ENCODE measurements at regions not wholly inside any gene's neighbourhood (a gene's known extent, or its start where the extent isn't known, plus 50 kb on each side); places are given as distances from the start of the nearest gene placed in this dataset.
"Not testable (repeated sequence)": the region's sequence is repeated elsewhere in the genome, so short reads cannot be mapped to it uniquely, and the experiment has no call there.

- no peak for DNase-seq (ENCODE audit: low read depth)
Observed at GRCh38 chr16:11414815-11415775, 69.8 kb downstream of the RMI2 start.

- DNase-seq (ENCODE audit: low read depth): no peak
Observed at GRCh38 chr16:11416228-11417001, 71.2 kb downstream of the RMI2 start.

GRCh38 chr16:11417487-11417886, 72.2 kb downstream of the RMI2 start:
- DNase-seq (ENCODE audit: low read depth): no peak

GRCh38 chr16:11418506-11418905, 73.2 kb downstream of the RMI2 start:
- no peak for DNase-seq (ENCODE audit: low read depth)

GRCh38 chr16:11420067-11420466, 74.8 kb downstream of the RMI2 start:
- not testable (repeated sequence) for DNase-seq (ENCODE audit: low read depth)

GRCh38 chr16:11420895-11421294, 75.6 kb downstream of the RMI2 start:
- DNase-seq (ENCODE audit: low read depth): no peak

GRCh38 chr16:11422381-11423314, 77.4 kb downstream of the RMI2 start:
- no peak for DNase-seq (ENCODE audit: low read depth)

- no peak for DNase-seq (ENCODE audit: low read depth)
Observed at GRCh38 chr16:11423315-11424117, 78.3 kb downstream of the RMI2 start.

- no peak for DNase-seq (ENCODE audit: low read depth)
Observed at GRCh38 chr16:11424118-11424460, 78.8 kb downstream of the RMI2 start.

- DNase-seq (ENCODE audit: low read depth): no peak
Observed at GRCh38 chr16:11425140-11425539, 79.9 kb downstream of the RMI2 start.

GRCh38 chr16:11428623-11428953, 83.3 kb downstream of the RMI2 start:
- DNase-seq (ENCODE audit: low read depth): no peak

- no peak for DNase-seq (ENCODE audit: low read depth)
Observed at GRCh38 chr16:11429123-11429522, 83.9 kb downstream of the RMI2 start.

- no peak for DNase-seq (ENCODE audit: low read depth)
Observed at GRCh38 chr16:11429823-11430222, 84.6 kb downstream of the RMI2 start.

GRCh38 chr16:11430601-11431317, 85.5 kb downstream of the RMI2 start:
- no peak for DNase-seq (ENCODE audit: low read depth)

GRCh38 chr16:11431915-11432465, 86.7 kb downstream of the RMI2 start:
- DNase-seq (ENCODE audit: low read depth): no peak

- no peak for DNase-seq (ENCODE audit: low read depth)
Observed at GRCh38 chr16:11432856-11433395, 87.7 kb downstream of the RMI2 start.

- DNase-seq (ENCODE audit: low read depth): no peak
Observed at GRCh38 chr16:11435576-11435975, 90.3 kb downstream of the RMI2 start.

GRCh38 chr16:11437069-11437468, 91.8 kb downstream of the RMI2 start:
- DNase-seq (ENCODE audit: low read depth): no peak

GRCh38 chr16:11439790-11440656, 94.8 kb downstream of the RMI2 start:
- DNase-seq (ENCODE audit: low read depth): no peak

All from LHCN-M2 (cell line).